ENCODE measurements at regions not wholly inside any gene's neighbourhood (a gene's known extent, or its start where the extent isn't known, plus 50 kb on each side); places are given as distances from the start of the nearest gene placed in this dataset.

GRCh38 chr18:22650247-22650646 is 232.5 kb upstream of the CTAGE1 start:
- TF ChIP-seq CTCF (IDR thresholded peaks at IDR 0.05; ENCODE audit: extremely low read depth, insufficient read depth, missing control alignments): no peak
- no peak for DNase-seq (ENCODE audit: low spot score)
- in situ Hi-C loops (cut with MboI; ENCODE audit: low pct_unique_long_range_greater_than_20kb, low sequenced_read_pairs, unreplicated experiment): no loop called here

GRCh38 chr18:22657619-22658018 is 239.9 kb upstream of the CTAGE1 start:
- TF ChIP-seq CTCF (IDR thresholded peaks at IDR 0.05; ENCODE audit: extremely low read depth, insufficient read depth, missing control alignments): no peak
- in situ Hi-C loops (cut with MboI; ENCODE audit: low pct_unique_long_range_greater_than_20kb, low sequenced_read_pairs, unreplicated experiment): no loop called here
- DNase-seq (ENCODE audit: low spot score): no peak

- no peak for TF ChIP-seq CTCF (IDR thresholded peaks at IDR 0.05; ENCODE audit: extremely low read depth, insufficient read depth, missing control alignments)
- no peak for DNase-seq (ENCODE audit: low spot score)
- in situ Hi-C loops (cut with MboI; ENCODE audit: low pct_unique_long_range_greater_than_20kb, low sequenced_read_pairs, unreplicated experiment): no loop called here
These were observed 240.6 kb upstream of the CTAGE1 start for GRCh38 chr18:22658318-22658717.

- in situ Hi-C loops (cut with MboI; ENCODE audit: low pct_unique_long_range_greater_than_20kb, low sequenced_read_pairs, unreplicated experiment): no loop called here
- no peak for DNase-seq (ENCODE audit: low spot score)
- no peak for TF ChIP-seq CTCF (IDR thresholded peaks at IDR 0.05; ENCODE audit: extremely low read depth, insufficient read depth, missing control alignments)
These were observed 245.7 kb upstream of the CTAGE1 start for GRCh38 chr18:22663378-22663777.

- no peak for TF ChIP-seq CTCF (IDR thresholded peaks at IDR 0.05; ENCODE audit: extremely low read depth, insufficient read depth, missing control alignments)
- no peak for DNase-seq (ENCODE audit: low spot score)
- in situ Hi-C loops (cut with MboI; ENCODE audit: low pct_unique_long_range_greater_than_20kb, low sequenced_read_pairs, unreplicated experiment): no loop called here
These were observed 248.8 kb upstream of the CTAGE1 start for GRCh38 chr18:22666411-22666940.

- no peak for TF ChIP-seq CTCF (IDR thresholded peaks at IDR 0.05; ENCODE audit: extremely low read depth, insufficient read depth, missing control alignments)
- no peak for DNase-seq (ENCODE audit: low spot score)
- in situ Hi-C loops (cut with MboI; ENCODE audit: low pct_unique_long_range_greater_than_20kb, low sequenced_read_pairs, unreplicated experiment): no loop called here
These were observed 249.4 kb upstream of the CTAGE1 start for GRCh38 chr18:22667156-22667555.
